Heart left ventricle (tissue), 16 donors: ENCODE measurements at regions not wholly inside any gene's neighbourhood (a gene's known extent, or its start where the extent isn't known, plus 50 kb on each side); places are given as distances from the start of the nearest gene placed in this dataset.

Experiments used
- ATAC-seq, 4 donors: fragments of 200-7000 bp; cut with Tn5 transposase; one replicate each; pipeline ENCODE4 v1.9.1; 2020 to 2022; ENCODE audit warnings: moderate library complexity in 4 of 4, mild to moderate bottlenecking in 3 of 4, moderate number of reproducible peaks in 1 of 4
- DNase-seq, 5 donors: peaks; one replicate each; pipeline ENCODE4 v3.0.0-alpha.2; 2020
- H3K27ac ChIP-seq, 12 donors: fragments of 200-600 bp; sonication (generic) in 4 of 12; one replicate each; pipeline versions ENCODE4 v1.5.0 to v1.8.0; 2016 to 2022; ENCODE audit warnings: mild to moderate bottlenecking in 2 of 12
- H3K27me3 ChIP-seq, 9 donors: fragments of 200-600 bp; sonication (generic) in 2 of 9; one replicate each; pipeline versions ENCODE4 v1.5.1 to v1.8.0; 2016 to 2022; ENCODE audit warnings: mild to moderate bottlenecking in 3 of 9
- H3K36me3 ChIP-seq, 9 donors: fragments of 200-600 bp; sonication (generic) in 2 of 9; one replicate each; pipeline versions ENCODE4 v1.5.0 to v1.8.0; 2018 to 2022; ENCODE audit warnings: mild to moderate bottlenecking in 2 of 9
- H3K4me1 ChIP-seq, 12 donors: fragments of 200-600 bp; sonication (generic) in 4 of 12; one replicate each; pipeline versions ENCODE4 v1.5.0 to v1.8.0; 2016 to 2022; ENCODE audit warnings: mild to moderate bottlenecking in 3 of 12
- H3K4me3 ChIP-seq, 12 donors: fragments of 200-600 bp; sonication (generic) in 4 of 12; one replicate each; pipeline versions ENCODE4 v1.5.0 to v1.8.0; 2017 to 2022; ENCODE audit warnings: mild to moderate bottlenecking in 9 of 12, moderate library complexity in 4 of 12
- H3K9me3 ChIP-seq, 12 donors: fragments of 200-600 bp; sonication (generic) in 4 of 12; one replicate each; pipeline versions ENCODE4 v1.5.0 to v1.8.0; 2016 to 2022; ENCODE audit warnings: mild to moderate bottlenecking in 1 of 12
- CTCF ChIP-seq, 12 donors: fragments of 200-600 bp; sonication (generic) in 4 of 12; IDR thresholded peaks; one replicate each; pipeline versions ENCODE4 v1.5.0 to v1.8.0; 2018 to 2022; ENCODE audit warnings: antibody characterized with exemption in 12 of 12, mild to moderate bottlenecking in 5 of 12
- POLR2A ChIP-seq, 2 donors: fragments of 450-650 bp; IDR thresholded peaks; one replicate each; pipeline ENCODE4 v1.6.1; 2017; ENCODE audit warnings: antibody characterized with exemption in 2 of 2, mild to moderate bottlenecking in 2 of 2, moderate library complexity in 2 of 2
- WGBS, 4 donors: extraction: QIAGEN DNeasy Blood & Tissue Kit in 2 of 4; methylation state at CpG; one replicate each; pipeline versions ENCODE4 v1.1.5 to v1.1.7; 2013 to 2018; 5-methylcytosine and 5-hydroxymethylcytosine counted together
- intact Hi-C, 10 donors: fragments of 100-400 bp; cut with DNase I; formaldehyde crosslinking; loops; one replicate each; pipeline versions ENCODE4 v1.11.1 to v1.14.2; 2022
- donor health status: ischemic (EF 13 %, LVEDD 7.1; RV severe dilation, severe dysfunction).
- donor health status: healthy with polysubstance abuse.
- donor health status: DM: no; HTN: yes; CAD: no.
- donor health status: DM: no; HTN: no; CAD: no.
- donor health status: ischemic (EF 25% LVEDD 6.9; RV normal size, moderate dysfunction).
- donor health status: ischemic (EF 25% LVEDD 5.7; RV mildly dilated, moderate dysfunction).
- donor health status: healthy.
- donor health status: DM: yes; HTN: yes; CAD: no.
- donor health status: ischemic (EF 35%, LVEDD 5.7; RV mildly dilated, moderate dysfunction).
- donor health status: nonischemic (EF 11% LVEDD 7.7; RV severe dilation, severe dysfunction).
- donor health status: DM: yes; HTN: yes; CAD: no.
- donor health status: PGD.
- donor health status: ischemic (EF 29% LVEDD 5.4; RV normal size, mild dysfunction).
- donor health status: nonischemic (EF 23%, LVEDD 6.1; RV moderate dilation, normal function).

GRCh38 chr9:99602854-99603253, 218.8 kb upstream of the NR4A3 start:
- ATAC-seq (no peak), DNase-seq (no peak)
- TF ChIP-seq CTCF (IDR thresholded peaks at IDR 0.05) = no peak
- no peak for TF ChIP-seq POLR2A (IDR thresholded peaks at IDR 0.05)
- Histone ChIP-seq H3K36me3 (no peaks in the 10 kb centered on the region), H3K4me1 (peaks cover 0 to 6% (median 0%) of the 10 kb centered on the region in 12 donors), H3K9me3 (no peaks in the 10 kb centered on the region), H3K27me3 (no peaks in the 10 kb centered on the region), H3K4me3 (no peak overlapping the region), H3K27ac (no peak overlapping the region)
- intact Hi-C loops = no loop called here

- no peaks in the 10 kb centered on the region for H3K27me3 ChIP-seq
- TF ChIP-seq POLR2A (IDR thresholded peaks at IDR 0.05) (no peak), CTCF (IDR thresholded peaks at IDR 0.05) (no peak)
- no peaks in the 10 kb centered on the region for H3K9me3 ChIP-seq
- ATAC-seq = no peak
- no peaks in the 10 kb centered on the region for H3K36me3 ChIP-seq
- H3K4me1 ChIP-seq = peaks cover 0 to 6% (median 0%) of the 10 kb centered on the region in 12 donors
- no peak overlapping the region for H3K4me3 ChIP-seq
- DNase-seq = no peak
- intact Hi-C loops = no loop called here
- H3K27ac ChIP-seq = no peak overlapping the region
- 78 to 82% (median 80%) methylated on average over 5 of the region's 5 CpGs for WGBS, 4 donors
Observed at GRCh38 chr9:99605016-99605743, 216.5 kb upstream of the NR4A3 start.

- no peak overlapping the region for H3K27ac ChIP-seq
- H3K9me3 ChIP-seq = no peaks in the 10 kb centered on the region
- intact Hi-C loops = no loop called here
- H3K4me3 ChIP-seq = no peak overlapping the region
- 90 to 91% (median 91%) methylated on average over 2 of the region's 2 CpGs for WGBS, 4 donors
- DNase-seq = no peak
- ATAC-seq = no peak
- no peaks in the 10 kb centered on the region for H3K27me3 ChIP-seq
- H3K36me3 ChIP-seq = no peaks in the 10 kb centered on the region
- TF ChIP-seq CTCF (IDR thresholded peaks at IDR 0.05) = no peak
- no peak for TF ChIP-seq POLR2A (IDR thresholded peaks at IDR 0.05)
- H3K4me1 ChIP-seq = peaks cover 0 to 4% (median 0%) of the 10 kb centered on the region in 12 donors
Observed at GRCh38 chr9:99606296-99606695, 215.4 kb upstream of the NR4A3 start.

- intact Hi-C loops = no loop called here
- DNase-seq (no peak), ATAC-seq (no peak)
- Histone ChIP-seq H3K4me3 (no peak overlapping the region), H3K4me1 (no peaks in the 10 kb centered on the region), H3K27me3 (no peaks in the 10 kb centered on the region), H3K36me3 (no peaks in the 10 kb centered on the region), H3K9me3 (no peaks in the 10 kb centered on the region), H3K27ac (no peak overlapping the region)
- TF ChIP-seq CTCF (IDR thresholded peaks at IDR 0.05) = no peak
- no peak for TF ChIP-seq POLR2A (IDR thresholded peaks at IDR 0.05)
- WGBS, 4 donors = 37 to 59% (median 49%) methylated on average over 4 of the region's 4 CpGs
Observed at GRCh38 chr9:99606957-99607356, 214.7 kb upstream of the NR4A3 start.
